AG04450 (cell line): ENCODE measurements at regions not wholly inside any gene's neighbourhood (a gene's known extent, or its start where the extent isn't known, plus 50 kb on each side); places are given as distances from the start of the nearest gene placed in this dataset.

Experiments used
- CTCF ChIA-PET: fragments of 300-600, 350-600 bp; formaldehyde crosslinking; extraction: SDS; loops from one replicate; lab custom pipeline; 2022; ENCODE audit warnings: antibody characterized with exemption, inconsistent platforms; lab: Charles Lee
- POLR2A ChIA-PET: fragments of 350-600 bp; formaldehyde crosslinking; extraction: SDS; loops from one replicate; lab custom pipeline; 2021; ENCODE audit warnings: antibody characterized with exemption, inconsistent platforms; lab: Yijun Ruan, JAX
- DNase-seq: peaks from one replicate; pipeline ENCODE4 v3.0.0-alpha.2; 2011; ENCODE audit warnings: low read depth, low spot score
- H3K27ac ChIP-seq: one replicate; pipeline ENCODE4 v1.5.1; 2012; ENCODE audit warnings: low read depth, low read length, control low read depth
- H3K27me3 ChIP-seq: one replicate; pipeline ENCODE4 v1.6.0; 2012; ENCODE audit warnings: low read length; ENCODE audit not compliant: control insufficient read depth, insufficient read depth
- H3K4me3 ChIP-seq: 2 replicates; pipeline ENCODE4 v1.5.1; 2011; ENCODE audit warnings: mild to moderate bottlenecking, low read depth, low read length, control low read depth
- H3K9me3 ChIP-seq: 2 replicates; pipeline ENCODE4 v1.5.1; 2012; ENCODE audit warnings: low read length; ENCODE audit not compliant: control insufficient read depth, insufficient read depth
- TF ChIP-seq, protein P1 (sequence below): IDR thresholded peaks from 2 replicates; pipeline ENCODE4 v1.5.1; 2011; ENCODE audit warnings: low read depth, low read length, control low read depth, inconsistent platforms

DNA sequence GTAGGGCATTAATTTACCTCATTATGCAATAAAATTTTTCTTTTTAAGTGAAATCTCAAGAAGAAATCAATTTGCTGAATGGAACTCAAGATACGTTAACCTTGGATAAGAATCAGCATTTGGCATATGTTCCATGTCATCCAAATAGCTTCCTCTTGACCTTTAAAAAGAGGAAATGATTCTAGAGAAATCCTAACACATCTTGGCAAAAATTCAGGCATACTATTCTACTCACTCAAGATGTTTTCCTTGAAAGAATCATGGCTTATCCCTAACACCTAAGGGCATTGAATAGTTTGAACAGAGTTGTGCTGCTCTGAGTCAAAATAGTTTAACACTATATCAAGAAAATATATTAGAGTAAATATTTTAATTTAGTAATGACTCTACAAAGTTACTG, 678.0 kb downstream of the EPHA4 start:
- Histone ChIP-seq H3K27me3 (no peaks in the 10 kb centered on the region), H3K9me3 (no peaks in the 10 kb centered on the region), H3K4me3 (no peak overlapping the region), H3K27ac (no peak overlapping the region)
- CTCF ChIA-PET = interaction anchor here (0.5 to 1.3 kb wide), 2 partner anchors 262 to 1158 kb away, joined by 4 to 5 read pairs; no protein-coding TSS in a partner anchor
- POLR2A ChIA-PET = no interaction called here
- DNase-seq = peak; percentile 2
- TF ChIP-seq, protein P1, sequence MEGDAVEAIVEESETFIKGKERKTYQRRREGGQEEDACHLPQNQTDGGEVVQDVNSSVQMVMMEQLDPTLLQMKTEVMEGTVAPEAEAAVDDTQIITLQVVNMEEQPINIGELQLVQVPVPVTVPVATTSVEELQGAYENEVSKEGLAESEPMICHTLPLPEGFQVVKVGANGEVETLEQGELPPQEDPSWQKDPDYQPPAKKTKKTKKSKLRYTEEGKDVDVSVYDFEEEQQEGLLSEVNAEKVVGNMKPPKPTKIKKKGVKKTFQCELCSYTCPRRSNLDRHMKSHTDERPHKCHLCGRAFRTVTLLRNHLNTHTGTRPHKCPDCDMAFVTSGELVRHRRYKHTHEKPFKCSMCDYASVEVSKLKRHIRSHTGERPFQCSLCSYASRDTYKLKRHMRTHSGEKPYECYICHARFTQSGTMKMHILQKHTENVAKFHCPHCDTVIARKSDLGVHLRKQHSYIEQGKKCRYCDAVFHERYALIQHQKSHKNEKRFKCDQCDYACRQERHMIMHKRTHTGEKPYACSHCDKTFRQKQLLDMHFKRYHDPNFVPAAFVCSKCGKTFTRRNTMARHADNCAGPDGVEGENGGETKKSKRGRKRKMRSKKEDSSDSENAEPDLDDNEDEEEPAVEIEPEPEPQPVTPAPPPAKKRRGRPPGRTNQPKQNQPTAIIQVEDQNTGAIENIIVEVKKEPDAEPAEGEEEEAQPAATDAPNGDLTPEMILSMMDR = no peak

DNA sequence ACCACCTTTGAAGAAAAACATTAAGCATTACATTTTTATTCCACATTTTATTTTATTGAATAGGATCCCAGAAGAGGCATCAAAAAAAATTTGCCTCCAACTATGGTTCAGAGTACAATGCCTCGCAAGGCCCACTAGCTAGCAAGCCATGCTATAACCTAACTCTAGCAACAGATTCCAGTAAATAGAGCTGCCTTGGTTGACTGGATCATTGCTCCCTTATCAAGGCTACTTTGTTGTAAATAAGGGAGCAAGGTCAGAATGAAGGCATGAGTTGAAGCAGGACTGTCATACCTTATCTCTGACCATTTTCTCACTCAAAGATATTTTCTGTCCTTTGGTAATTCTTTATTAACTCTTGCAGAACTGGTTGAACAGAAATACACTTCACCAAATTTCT, 672.6 kb downstream of the EPHA4 start:
- ChIA-PET POLR2A (no interaction called here), CTCF (no interaction called here)
- Histone ChIP-seq H3K27me3 (no peaks in the 10 kb centered on the region), H3K4me3 (no peak overlapping the region), H3K27ac (no peak overlapping the region), H3K9me3 (no peaks in the 10 kb centered on the region)
- TF ChIP-seq, protein P1 = no peak
- DNase-seq = no peak

DNA sequence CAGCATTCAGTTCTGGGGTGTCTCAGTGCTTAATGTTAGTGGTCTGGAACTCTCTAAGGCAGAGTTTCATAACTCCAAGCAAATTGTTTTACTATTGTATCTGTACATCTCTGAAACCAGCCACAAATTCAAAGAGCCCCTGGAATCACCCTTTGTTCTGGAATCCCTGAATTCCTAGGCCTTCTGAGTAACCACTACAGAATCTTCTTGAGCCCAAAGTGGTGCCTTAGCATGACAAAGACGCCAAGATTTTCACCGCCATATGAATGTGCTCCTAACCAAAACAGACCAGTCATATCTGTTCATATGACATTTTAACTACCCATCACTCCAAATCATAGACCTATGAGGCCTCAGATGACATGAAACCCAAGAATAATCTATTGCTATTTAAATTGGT, 668.1 kb downstream of the EPHA4 start:
- ChIA-PET CTCF (no interaction called here), POLR2A (no interaction called here)
- Histone ChIP-seq H3K9me3 (no peaks in the 10 kb centered on the region), H3K27me3 (no peaks in the 10 kb centered on the region), H3K27ac (no peak overlapping the region), H3K4me3 (no peak overlapping the region)
- no peak for DNase-seq
- TF ChIP-seq, protein P1 = no peak

DNA sequence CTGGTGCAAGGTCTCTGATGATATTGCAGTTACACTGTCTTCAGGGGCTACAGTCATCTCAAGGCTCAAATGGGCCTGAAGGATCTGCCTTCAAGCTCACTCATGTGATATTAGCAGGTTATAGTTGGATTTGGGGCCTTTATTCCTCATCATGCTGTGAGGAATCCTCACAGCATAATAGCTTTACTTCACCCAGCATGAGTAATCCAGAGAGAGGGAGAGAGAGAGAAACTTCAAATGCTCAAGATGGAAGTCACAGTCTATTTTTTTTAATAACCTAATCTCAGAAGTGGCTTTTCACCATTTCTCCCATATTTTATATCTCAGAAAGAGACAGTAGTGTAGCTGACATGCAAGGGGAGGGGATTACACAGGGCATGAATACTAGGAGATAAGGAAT, 658.7 kb downstream of the EPHA4 start:
- POLR2A ChIA-PET = no interaction called here
- Histone ChIP-seq H3K27me3 (no peaks in the 10 kb centered on the region), H3K9me3 (no peaks in the 10 kb centered on the region), H3K27ac (no peak overlapping the region), H3K4me3 (no peak overlapping the region)
- TF ChIP-seq, protein P1 = no peak
- CTCF ChIA-PET = no interaction called here
- DNase-seq = no peak

DNA sequence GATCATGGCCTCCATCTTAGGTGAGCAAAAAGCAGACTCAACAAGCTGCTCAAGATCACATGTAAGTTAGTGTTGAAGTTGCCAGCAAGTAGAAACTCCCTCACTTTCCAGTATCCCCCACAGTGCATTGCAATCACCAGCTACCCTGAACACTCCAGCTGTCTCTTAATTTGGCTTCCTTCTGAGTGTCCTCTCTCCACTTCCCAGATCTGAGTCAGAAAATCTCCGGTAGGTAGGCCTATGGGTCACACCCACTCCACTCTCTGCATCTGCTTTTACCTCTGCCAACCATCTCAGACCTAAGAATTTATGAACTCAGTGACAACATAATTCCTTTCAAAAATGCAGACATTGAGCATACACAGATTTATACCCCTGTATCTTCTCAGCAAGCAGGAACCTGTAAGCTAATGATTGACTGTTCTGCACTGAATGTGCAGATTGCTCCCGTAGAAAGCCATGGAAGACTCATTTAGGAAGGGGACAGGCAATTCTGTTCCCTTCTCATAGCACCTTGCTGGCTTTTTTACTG, 656.9 kb downstream of the EPHA4 start:
- H3K9me3 ChIP-seq = no peaks in the 10 kb centered on the region
- DNase-seq = no peak
- TF ChIP-seq, protein P1 = no peak
- no peak overlapping the region for H3K4me3 ChIP-seq
- H3K27me3 ChIP-seq = no peaks in the 10 kb centered on the region
- no peak overlapping the region for H3K27ac ChIP-seq
- ChIA-PET POLR2A (no interaction called here), CTCF (no interaction called here)
